Spinal cord (tissue), 9 donors: ENCODE measurements at regions not wholly inside any gene's neighbourhood (a gene's known extent, or its start where the extent isn't known, plus 50 kb on each side); places are given as distances from the start of the nearest gene placed in this dataset.

Experiments
- DNase-seq, 6 donors: peaks; one replicate each; pipeline versions ENCODE4 v3.0.0 to v3.0.0-alpha.2; 2013 to 2015; ENCODE audit warnings: low spot score in 6 of 6, low read depth in 4 of 6
- H3K27ac ChIP-seq: one replicate; pipeline ENCODE4 v1.5.1; 2013; ENCODE audit warnings: low read depth, low read length, control low read depth
- H3K27me3 ChIP-seq: one replicate; pipeline ENCODE4 v1.6.1; 2013; ENCODE audit warnings: low read length; ENCODE audit not compliant: control insufficient read depth, insufficient read depth
- H3K36me3 ChIP-seq: one replicate; pipeline ENCODE4 v1.6.1; 2013; ENCODE audit warnings: low read length; ENCODE audit not compliant: control insufficient read depth, insufficient read depth
- H3K4me1 ChIP-seq: one replicate; pipeline ENCODE4 v1.6.1; 2013; ENCODE audit warnings: low read length; ENCODE audit not compliant: control insufficient read depth, insufficient read depth
- H3K4me3 ChIP-seq: one replicate; pipeline ENCODE4 v1.5.1; 2013; ENCODE audit warnings: low read depth, low read length, control low read depth
- H3K9me3 ChIP-seq: one replicate; pipeline ENCODE4 v1.6.1; 2013; ENCODE audit warnings: low read length; ENCODE audit not compliant: control insufficient read depth, insufficient read depth
- WGBS: methylation state at CpG from one replicate; pipeline ENCODE4 v1.1.5; 2013; ENCODE audit warnings: missing lambda C conversion rate; ENCODE audit not compliant: insufficient coverage; 5-methylcytosine and 5-hydroxymethylcytosine counted together
- donor health status: healthy.

- Histone ChIP-seq H3K36me3 (no peaks in the 10 kb centered on the region), H3K27me3 (no peaks in the 10 kb centered on the region), H3K4me3 (no peak overlapping the region), H3K9me3 (peaks cover 6% of the 10 kb centered on the region), H3K27ac (no peak overlapping the region), H3K4me1 (no peaks in the 10 kb centered on the region)
- no CpG with 5 or more reads among the region's 3 CpGs for WGBS
- DNase-seq: no peak
These were observed 866.4 kb upstream of the C9orf72 start for GRCh38 chr9:28439688-28440087.

- WGBS: 87% methylated on average over 4 of the region's 4 CpGs
- H3K27ac ChIP-seq: no peak overlapping the region
- H3K27me3 ChIP-seq: no peaks in the 10 kb centered on the region
- H3K4me3 ChIP-seq: no peak overlapping the region
- H3K9me3 ChIP-seq: peaks cover 6% of the 10 kb centered on the region
- no peaks in the 10 kb centered on the region for H3K36me3 ChIP-seq
- DNase-seq: no peak
- no peaks in the 10 kb centered on the region for H3K4me1 ChIP-seq
These were observed 870.2 kb upstream of the C9orf72 start for GRCh38 chr9:28443461-28443860.

GRCh38 chr9:28444637-28445036 is 871.4 kb upstream of the C9orf72 start:
- WGBS: 100% methylated on average over 1 of the region's 1 CpG
- Histone ChIP-seq H3K36me3 (no peaks in the 10 kb centered on the region), H3K27me3 (no peaks in the 10 kb centered on the region), H3K4me3 (no peak overlapping the region), H3K9me3 (peaks cover 6% of the 10 kb centered on the region), H3K4me1 (no peaks in the 10 kb centered on the region), H3K27ac (no peak overlapping the region)
- no peak for DNase-seq

GRCh38 chr9:28445211-28445610 is 871.9 kb upstream of the C9orf72 start:
- Histone ChIP-seq H3K27me3 (no peaks in the 10 kb centered on the region), H3K4me3 (no peak overlapping the region), H3K27ac (no peak overlapping the region), H3K9me3 (peaks cover 6% of the 10 kb centered on the region), H3K4me1 (no peaks in the 10 kb centered on the region), H3K36me3 (no peaks in the 10 kb centered on the region)
- no CpG with 5 or more reads among the region's 1 CpG for WGBS
- DNase-seq: no peak

- Histone ChIP-seq H3K4me3 (no peak overlapping the region), H3K9me3 (no peaks in the 10 kb centered on the region), H3K4me1 (no peaks in the 10 kb centered on the region), H3K36me3 (no peaks in the 10 kb centered on the region), H3K27ac (no peak overlapping the region), H3K27me3 (no peaks in the 10 kb centered on the region)
- WGBS: no CpG with 5 or more reads among the region's 2 CpGs
- no peak for DNase-seq
These were observed 880.6 kb upstream of the C9orf72 start for GRCh38 chr9:28453918-28454317.

- H3K4me1 ChIP-seq: no peaks in the 10 kb centered on the region
- no peaks in the 10 kb centered on the region for H3K27me3 ChIP-seq
- H3K4me3 ChIP-seq: no peak overlapping the region
- no peak overlapping the region for H3K27ac ChIP-seq
- peak in 1 of 6 donors; percentile 19 for DNase-seq
- no peaks in the 10 kb centered on the region for H3K9me3 ChIP-seq
- H3K36me3 ChIP-seq: no peaks in the 10 kb centered on the region
These were observed 883.6 kb upstream of the C9orf72 start for GRCh38 chr9:28456861-28457260.

- no peak for DNase-seq
- Histone ChIP-seq H3K27me3 (no peaks in the 10 kb centered on the region), H3K4me1 (no peaks in the 10 kb centered on the region), H3K4me3 (no peak overlapping the region), H3K9me3 (no peaks in the 10 kb centered on the region), H3K27ac (no peak overlapping the region), H3K36me3 (no peaks in the 10 kb centered on the region)
- WGBS: 97% methylated on average over 6 of the region's 8 CpGs
These were observed 891.4 kb upstream of the C9orf72 start for GRCh38 chr9:28464481-28465216.

GRCh38 chr9:28471261-28471660 is 898.0 kb upstream of the C9orf72 start:
- WGBS: 17% methylated on average over 1 of the region's 2 CpGs
- Histone ChIP-seq H3K27me3 (no peaks in the 10 kb centered on the region), H3K4me1 (no peaks in the 10 kb centered on the region), H3K9me3 (no peaks in the 10 kb centered on the region), H3K27ac (no peak overlapping the region), H3K36me3 (no peaks in the 10 kb centered on the region), H3K4me3 (no peak overlapping the region)
- DNase-seq: no peak

GRCh38 chr9:28487561-28487960 is 914.3 kb upstream of the C9orf72 start:
- no peaks in the 10 kb centered on the region for H3K27me3 ChIP-seq
- no peaks in the 10 kb centered on the region for H3K9me3 ChIP-seq
- H3K4me1 ChIP-seq: no peaks in the 10 kb centered on the region
- no peak overlapping the region for H3K27ac ChIP-seq
- H3K4me3 ChIP-seq: no peak overlapping the region
- H3K36me3 ChIP-seq: no peaks in the 10 kb centered on the region
- no peak for DNase-seq
- no CpG with 5 or more reads among the region's 1 CpG for WGBS

GRCh38 chr9:28491121-28491520 is 917.8 kb upstream of the C9orf72 start:
- DNase-seq: no peak
- H3K27me3 ChIP-seq: no peaks in the 10 kb centered on the region
- no peak overlapping the region for H3K27ac ChIP-seq
- H3K4me3 ChIP-seq: no peak overlapping the region
- H3K36me3 ChIP-seq: no peaks in the 10 kb centered on the region
- no peaks in the 10 kb centered on the region for H3K9me3 ChIP-seq
- no peaks in the 10 kb centered on the region for H3K4me1 ChIP-seq
